ENCODE measurements at regions not wholly inside any gene's neighbourhood (a gene's known extent, or its start where the extent isn't known, plus 50 kb on each side); places are given as distances from the start of the nearest gene placed in this dataset.

- H3K9me1 ChIP-seq (replicated peaks; ENCODE audit: control insufficient read depth, extremely low read depth, insufficient read depth, low read length), result no peaks in the 10 kb centered on the region
- H3K36me3 ChIP-seq (ENCODE audit: control insufficient read depth in 2 of 2, extremely low read depth in 1 of 2, insufficient read depth in 2 of 2, low read length in 2 of 2), result no peaks in the 10 kb centered on the region
- no peak for FAIRE-seq
- TF ChIP-seq EZH2 (IDR thresholded peaks at IDR 0.05; ENCODE audit: borderline replicate concordance, low read depth, low read length, severe bottlenecking), result no peak
- TF ChIP-seq FOS (IDR thresholded peaks at IDR 0.05; ENCODE audit: borderline replicate concordance, insufficient read depth, low read length), result no peak
- no peak for TF ChIP-seq JUN (IDR thresholded peaks at IDR 0.05; ENCODE audit: borderline replicate concordance, insufficient read depth, insufficient read length, low read depth)
- no peak for TF ChIP-seq MYC (IDR thresholded peaks at IDR 0.05; ENCODE audit: low read depth, low read length)
- no peak for TF ChIP-seq POLR2AphosphoS5 (IDR thresholded peaks at IDR 0.05; ENCODE audit: insufficient read depth, low read depth, low read length)
- TF ChIP-seq MAX (IDR thresholded peaks at IDR 0.05; ENCODE audit: insufficient read depth, insufficient read length), result no peak
- TF ChIP-seq POLR2A (IDR thresholded peaks at IDR 0.05; ENCODE audit: low read depth, low read length), result no peak
- TF ChIP-seq CTCF (IDR thresholded peaks at IDR 0.05; ENCODE audit: extremely low read depth in 1 of 2, insufficient read depth in 1 of 2, low read depth in 1 of 2, low read length in 2 of 2), result no peak
- no peak for TF ChIP-seq GATA2 (IDR thresholded peaks at IDR 0.05; ENCODE audit: insufficient read depth, insufficient read length, low read depth, low read length)
- intact Hi-C loops (cut with micrococcal nuclease) (no loop called here), dilution Hi-C loops (cut with MboI; ENCODE audit: extremely low pct_ligation_motif_present, low sequenced_read_pairs) (no loop called here)
- H3K4me3 ChIP-seq (replicated peaks in 1 of 3; ENCODE audit: insufficient read depth in 1 of 3, low read depth in 1 of 3, low read length in 3 of 3), result no peak overlapping the region
- no peak for DNase-seq (ENCODE audit: low read depth, low spot score)
- no peaks in the 10 kb centered on the region for H3K27me3 ChIP-seq (ENCODE audit: control insufficient read depth in 2 of 2, insufficient read depth in 2 of 2, low read length in 2 of 2)
- H4K20me1 ChIP-seq (replicated peaks; ENCODE audit: control insufficient read depth, extremely low read depth, insufficient read depth, low read length), result no peaks in the 10 kb centered on the region
- no peaks in the 10 kb centered on the region for H3K4me1 ChIP-seq (ENCODE audit: control insufficient read depth, extremely low read depth, insufficient read depth, low read length)
- H3K79me2 ChIP-seq (ENCODE audit: control insufficient read depth, insufficient read depth, low read length), result no peaks in the 10 kb centered on the region
- ChIA-PET POLR2A (no interaction called here), CTCF (no interaction called here)
- no TSS peak for BruUV-seq (replicated peaks)
- H3K4me2 ChIP-seq (ENCODE audit: insufficient read depth, low read length), result no peak overlapping the region
- peak overlapping the region; percentile 14 for H2AFZ ChIP-seq (ENCODE audit: low read depth, low read length)
- no peaks in the 10 kb centered on the region for H3K9me3 ChIP-seq (replicated peaks; ENCODE audit: control insufficient read depth, insufficient read depth, low read length)
- H3K27ac ChIP-seq (ENCODE audit: insufficient read depth, low read depth, low read length), result no peak overlapping the region
- H3K9ac ChIP-seq (replicated peaks; ENCODE audit: extremely low read depth, insufficient read depth, low read length), result no peak overlapping the region
Observed at GRCh38 chr6:22903826-22904225, 334.5 kb downstream of the HDGFL1 start.
